Prostate gland (tissue), 2 donors: ENCODE measurements at regions not wholly inside any gene's neighbourhood (a gene's known extent, or its start where the extent isn't known, plus 50 kb on each side); places are given as distances from the start of the nearest gene placed in this dataset.

Experiments
- DNase-seq: peaks from one replicate; pipeline ENCODE4 v3.0.0-alpha.2; 2019; ENCODE audit warnings: low spot score
- H3K27ac ChIP-seq, 2 donors: fragments of 200-600 bp; sonication (generic); 2 replicates each; pipeline ENCODE4 v1.5.1; 2017 to 2019
- H3K27me3 ChIP-seq: fragments of 200-600 bp; sonication (generic); replicated peaks from 2 replicates; pipeline ENCODE4 v1.5.1; 2019; ENCODE audit not compliant: insufficient read depth
- H3K36me3 ChIP-seq, 2 donors: fragments of 200-600 bp; sonication (generic); 1 replicate in 1 of 2; 2 replicates in 1 of 2; pipeline versions ENCODE4 v1.5.1 to v1.8.1; 2017 to 2019
- H3K4me1 ChIP-seq: fragments of 200-600 bp; sonication (generic); replicated peaks from 2 replicates; pipeline ENCODE4 v1.5.1; 2019
- H3K4me3 ChIP-seq, 2 donors: fragments of 200-600 bp; sonication (generic); 2 replicates each; pipeline ENCODE4 v1.5.1; 2017 to 2019
- H3K9me3 ChIP-seq: fragments of 200-600 bp; sonication (generic); 2 replicates; pipeline ENCODE4 v1.5.1; 2017
- POLR2A ChIP-seq: fragments of 450-650 bp; IDR thresholded peaks from one replicate; pipeline ENCODE4 v1.6.1; 2016; ENCODE audit warnings: antibody characterized with exemption, mild to moderate bottlenecking
- POLR2AphosphoS5 ChIP-seq: sonication (generic); formaldehyde crosslinking; IDR thresholded peaks from one replicate; pipeline ENCODE4 v1.6.1; 2017; ENCODE audit warnings: antibody characterized with exemption
- WGBS: methylation state at CpG from one replicate; pipeline ENCODE4 v1.1.5; 2018; 5-methylcytosine and 5-hydroxymethylcytosine counted together
- intact Hi-C: fragments of 100-400 bp; cut with DNase I; formaldehyde crosslinking; loops from one replicate; pipeline ENCODE4 v1.14.2; 2022
- TF ChIP-seq, protein P1 (sequence below), 4 experiments: fragments of 200-600 bp in 2 of 4; fragments of 450-650 bp in 2 of 4; sonication (generic) in 2 of 4; IDR thresholded peaks; 1 replicate in 3 of 4; 2 replicates in 1 of 4; pipeline ENCODE4 v1.5.1; 2016 to 2019; ENCODE audit warnings: antibody characterized with exemption in 4 of 4, mild to moderate bottlenecking in 2 of 4, moderate library complexity in 2 of 4

DNA sequence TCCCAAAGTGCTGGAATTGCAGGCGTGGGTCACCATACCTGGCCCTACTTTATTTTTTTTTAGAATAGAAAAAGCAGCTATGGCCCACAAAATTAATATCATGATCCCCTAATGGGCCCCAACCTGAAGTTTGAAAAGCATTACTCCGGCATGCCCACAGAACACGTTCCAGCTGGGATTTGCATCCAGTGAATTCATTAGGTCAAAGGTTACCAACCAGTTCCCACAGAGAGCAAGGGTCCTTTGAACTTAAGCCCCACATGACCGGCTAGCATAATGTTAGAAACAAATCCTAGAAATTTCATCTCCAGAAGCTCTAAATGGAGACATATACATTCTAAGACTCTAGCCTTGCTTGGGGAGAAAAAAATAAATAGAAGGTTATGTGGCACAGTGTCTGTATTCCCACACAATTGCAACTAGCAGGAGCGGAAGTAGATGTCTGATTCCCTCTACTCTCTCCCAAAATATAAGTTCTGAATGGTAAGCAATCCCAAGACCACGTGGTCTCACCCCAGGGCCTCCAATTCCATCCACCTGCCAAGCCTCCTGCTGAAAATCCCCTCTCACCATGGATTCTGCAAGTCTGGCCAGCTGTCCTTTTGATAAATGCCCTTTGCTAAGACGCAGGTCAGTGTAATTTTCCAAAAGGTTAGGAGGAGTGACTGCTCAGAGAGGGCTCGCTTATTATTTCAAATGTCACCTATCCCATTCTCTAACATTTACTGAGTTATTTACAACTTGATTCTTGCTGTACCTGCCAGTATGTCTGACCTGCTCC is 395.8 kb downstream of the NPIPA8 start:
- 76% methylated on average over 8 of the region's 8 CpGs for WGBS
- intact Hi-C loops = no loop called here

DNA sequence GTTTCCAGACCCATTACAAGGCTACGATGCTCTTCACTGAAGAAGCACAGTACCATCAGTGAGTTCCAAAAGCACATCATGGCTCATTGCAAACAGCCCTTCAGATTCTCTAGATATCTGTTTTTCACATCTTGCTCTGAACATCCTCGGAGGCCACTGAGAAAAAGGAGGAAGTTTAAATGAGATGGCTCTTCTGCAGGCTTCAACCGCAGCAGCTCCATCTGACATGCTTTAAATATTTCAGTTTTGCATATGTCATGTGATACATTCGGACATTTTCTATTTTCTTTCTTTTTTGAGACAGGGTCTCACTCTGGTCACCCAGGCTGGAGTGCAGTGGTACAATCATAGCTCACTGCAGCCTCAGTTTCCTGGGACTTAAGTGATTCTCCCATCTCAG is 396.8 kb downstream of the NPIPA8 start:
- TF ChIP-seq POLR2A (no peak), POLR2AphosphoS5 (no peak)
- TF ChIP-seq, protein P1, sequence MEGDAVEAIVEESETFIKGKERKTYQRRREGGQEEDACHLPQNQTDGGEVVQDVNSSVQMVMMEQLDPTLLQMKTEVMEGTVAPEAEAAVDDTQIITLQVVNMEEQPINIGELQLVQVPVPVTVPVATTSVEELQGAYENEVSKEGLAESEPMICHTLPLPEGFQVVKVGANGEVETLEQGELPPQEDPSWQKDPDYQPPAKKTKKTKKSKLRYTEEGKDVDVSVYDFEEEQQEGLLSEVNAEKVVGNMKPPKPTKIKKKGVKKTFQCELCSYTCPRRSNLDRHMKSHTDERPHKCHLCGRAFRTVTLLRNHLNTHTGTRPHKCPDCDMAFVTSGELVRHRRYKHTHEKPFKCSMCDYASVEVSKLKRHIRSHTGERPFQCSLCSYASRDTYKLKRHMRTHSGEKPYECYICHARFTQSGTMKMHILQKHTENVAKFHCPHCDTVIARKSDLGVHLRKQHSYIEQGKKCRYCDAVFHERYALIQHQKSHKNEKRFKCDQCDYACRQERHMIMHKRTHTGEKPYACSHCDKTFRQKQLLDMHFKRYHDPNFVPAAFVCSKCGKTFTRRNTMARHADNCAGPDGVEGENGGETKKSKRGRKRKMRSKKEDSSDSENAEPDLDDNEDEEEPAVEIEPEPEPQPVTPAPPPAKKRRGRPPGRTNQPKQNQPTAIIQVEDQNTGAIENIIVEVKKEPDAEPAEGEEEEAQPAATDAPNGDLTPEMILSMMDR (IDR thresholded peaks at IDR 0.05) = no peak
- WGBS = 76% methylated on average over 4 of the region's 4 CpGs
- no peaks in the 10 kb centered on the region for H3K36me3 ChIP-seq
- intact Hi-C loops = no loop called here
- DNase-seq = no peak
- no peaks in the 10 kb centered on the region for H3K9me3 ChIP-seq
- no peak overlapping the region for H3K27ac ChIP-seq
- no peak overlapping the region for H3K4me3 ChIP-seq
- H3K27me3 ChIP-seq = no peaks in the 10 kb centered on the region
- no peaks in the 10 kb centered on the region for H3K4me1 ChIP-seq

More for the DNA sequence above, 395.8 kb downstream of the NPIPA8 start:
- TF ChIP-seq POLR2A (no peak), POLR2AphosphoS5 (no peak)
- TF ChIP-seq, protein P1 (IDR thresholded peaks at IDR 0.05) = no peak
- H3K27ac ChIP-seq = no peak overlapping the region
- no peaks in the 10 kb centered on the region for H3K4me1 ChIP-seq
- no peak overlapping the region for H3K4me3 ChIP-seq
- H3K9me3 ChIP-seq = no peaks in the 10 kb centered on the region
- DNase-seq = no peak
- H3K36me3 ChIP-seq = no peaks in the 10 kb centered on the region
- H3K27me3 ChIP-seq = no peaks in the 10 kb centered on the region

GRCh38 chr16:17939122-17939536 is 397.4 kb downstream of the NPIPA8 start:
- H3K27me3 ChIP-seq = no peaks in the 10 kb centered on the region
- H3K27ac ChIP-seq = no peak overlapping the region
- no peaks in the 10 kb centered on the region for H3K9me3 ChIP-seq
- H3K4me3 ChIP-seq = no peak overlapping the region
- H3K36me3 ChIP-seq = no peaks in the 10 kb centered on the region
- TF ChIP-seq, protein P1 (IDR thresholded peaks at IDR 0.05) = no peak
- TF ChIP-seq POLR2A = no peak
- 38% methylated on average over 2 of the region's 2 CpGs for WGBS
- no peaks in the 10 kb centered on the region for H3K4me1 ChIP-seq
- intact Hi-C loops = no loop called here
- no peak for DNase-seq

GRCh38 chr16:17938546-17938945 is 398.0 kb downstream of the NPIPA8 start:
- TF ChIP-seq, protein P1 (IDR thresholded peaks at IDR 0.05) = no peak
- TF ChIP-seq POLR2A = no peak
- no peak for TF ChIP-seq POLR2AphosphoS5
- no peaks in the 10 kb centered on the region for H3K27me3 ChIP-seq
- H3K9me3 ChIP-seq = no peaks in the 10 kb centered on the region
- no peak overlapping the region for H3K27ac ChIP-seq
- DNase-seq = no peak
- no peaks in the 10 kb centered on the region for H3K36me3 ChIP-seq
- WGBS = 86% methylated on average over 3 of the region's 3 CpGs
- H3K4me3 ChIP-seq = no peak overlapping the region
- intact Hi-C loops = no loop called here
- H3K4me1 ChIP-seq = no peaks in the 10 kb centered on the region

- H3K27me3 ChIP-seq = no peaks in the 10 kb centered on the region
- no peak overlapping the region for H3K27ac ChIP-seq
- H3K36me3 ChIP-seq = no peaks in the 10 kb centered on the region
- TF ChIP-seq, protein P1 (IDR thresholded peaks at IDR 0.05) = no peak
- TF ChIP-seq POLR2AphosphoS5 = no peak
- no peak for TF ChIP-seq POLR2A
- no peak for DNase-seq
- no peak overlapping the region for H3K4me3 ChIP-seq
- H3K4me1 ChIP-seq = no peaks in the 10 kb centered on the region
- WGBS = 64% methylated on average over 6 of the region's 6 CpGs
- intact Hi-C loops = no loop called here
- H3K9me3 ChIP-seq = no peaks in the 10 kb centered on the region
These were observed 399.7 kb downstream of the NPIPA8 start for GRCh38 chr16:17936766-17937402.
